SK-N-SH (cell line): ENCODE measurements at regions not wholly inside any gene's neighbourhood (a gene's known extent, or its start where the extent isn't known, plus 50 kb on each side); places are given as distances from the start of the nearest gene placed in this dataset.

Experiments used
- CTCF ChIA-PET: fragments of 300-600, 350-600 bp; formaldehyde crosslinking; extraction: SDS; loops from one replicate; lab custom pipeline; 2021; lab: Yijun Ruan, JAX
- POLR2A ChIA-PET: fragments of 350-600 bp; sonication (Branson Sonifier 250); formaldehyde crosslinking; extraction: SDS; loops from one replicate; lab custom pipeline; 2020; ENCODE audit warnings: antibody characterized with exemption, inconsistent platforms; lab: Yijun Ruan, JAX
- DNase-seq: peaks from one replicate; pipeline ENCODE4 v3.0.0; 2012
- H2AFZ ChIP-seq: fragments of 200-600 bp; sonication (generic); 2 replicates; pipeline ENCODE4 v1.8.1; 2016; ENCODE audit warnings: antibody characterized with exemption, mild to moderate bottlenecking, low read depth
- H3F3A ChIP-seq: fragments of 200-600 bp; sonication (generic); replicated peaks from 2 replicates; pipeline ENCODE3; 2016; ENCODE audit warnings: antibody characterized with exemption, mild to moderate bottlenecking; ENCODE audit not compliant: insufficient read depth
- H3K27ac ChIP-seq, 2 experiments: fragments of 200-500 bp in 1 of 2; fragments of 200-600 bp in 1 of 2; sonication (Bioruptor generic) in 1 of 2; sonication (generic), shearing (Covaris generic) in 1 of 2; 2 replicates each; pipeline versions ENCODE4 v1.5.1 to v1.6.1; 2014 to 2016; ENCODE audit warnings: low read depth in 2 of 2, inconsistent platforms in 1 of 2, low read length in 1 of 2, mild to moderate bottlenecking in 1 of 2, mixed read lengths in 1 of 2
- H3K27me3 ChIP-seq: fragments of 200-600 bp; sonication (generic), shearing (Covaris generic); 2 replicates; pipeline ENCODE4 v1.6.1; 2016; ENCODE audit warnings: mixed run types; ENCODE audit not compliant: insufficient read depth
- H3K36me3 ChIP-seq, 2 experiments: fragments of 200-500 bp in 1 of 2; fragments of 200-600 bp in 1 of 2; sonication (Bioruptor generic) in 1 of 2; sonication (generic) in 1 of 2; replicated peaks in 1 of 2; 2 replicates each; pipeline versions ENCODE3 to v1.5.1; 2014 to 2016; ENCODE audit warnings: low read length in 1 of 2, mild to moderate bottlenecking in 1 of 2; ENCODE audit not compliant: insufficient read depth in 2 of 2, control insufficient read depth in 1 of 2
- H3K4me1 ChIP-seq, 2 experiments: fragments of 200-500 bp in 1 of 2; fragments of 200-600 bp in 1 of 2; sonication (Bioruptor generic) in 1 of 2; sonication (generic), shearing (Covaris generic) in 1 of 2; 2 replicates each; pipeline versions ENCODE4 v1.5.1 to v1.6.1; 2014 to 2016; ENCODE audit warnings: low read depth in 1 of 2, low read length in 1 of 2, mixed run types in 1 of 2; ENCODE audit not compliant: insufficient read depth in 2 of 2, control insufficient read depth in 1 of 2
- H3K4me2 ChIP-seq: fragments of 200-600 bp; sonication (generic), shearing (Covaris generic); 2 replicates; pipeline ENCODE4 v1.6.1; 2017; ENCODE audit warnings: mixed run types
- H3K4me3 ChIP-seq, 2 experiments: fragments of 200-500 bp in 1 of 2; fragments of 200-600 bp in 1 of 2; sonication (Bioruptor generic) in 1 of 2; sonication (generic), shearing (Covaris generic) in 1 of 2; 2 replicates each; pipeline versions ENCODE4 v1.5.1 to v1.8.1; 2014 to 2016; ENCODE audit warnings: low read depth in 2 of 2, inconsistent platforms in 1 of 2, low read length in 1 of 2, mild to moderate bottlenecking in 1 of 2, mixed read lengths in 1 of 2, moderate library complexity in 1 of 2
- H3K79me2 ChIP-seq: fragments of 200-600 bp; sonication (generic); 2 replicates; pipeline ENCODE4 v1.8.1; 2017; ENCODE audit warnings: mild to moderate bottlenecking; ENCODE audit not compliant: insufficient read depth
- H3K9ac ChIP-seq: fragments of 200-600 bp; sonication (generic); 2 replicates; pipeline ENCODE4 v1.6.1; 2017; ENCODE audit warnings: mixed run types
- H3K9me2 ChIP-seq: fragments of 200-600 bp; sonication (generic); 2 replicates; pipeline ENCODE4 v1.6.1; 2017; ENCODE audit warnings: mixed run types
- H3K9me3 ChIP-seq: fragments of 200-600 bp; sonication (generic); 2 replicates; pipeline ENCODE4 v1.6.1; 2017; ENCODE audit warnings: mixed run types, mild to moderate bottlenecking, moderate library complexity
- H4K20me1 ChIP-seq: fragments of 200-600 bp; sonication (generic); 2 replicates; pipeline ENCODE4 v1.6.1; 2017; ENCODE audit warnings: mild to moderate bottlenecking, mixed run types; ENCODE audit not compliant: insufficient read depth
- CHD2 ChIP-seq: fragments of 150-350 bp; IDR thresholded peaks from 2 replicates; pipeline ENCODE4 v1.6.1; 2018; ENCODE audit warnings: low read length; ENCODE audit not compliant: partially characterized antibody
- CTCF ChIP-seq: fragments of 200-600 bp; sonication (generic); IDR thresholded peaks from 2 replicates; pipeline ENCODE4 v1.6.1; 2017; ENCODE audit warnings: antibody characterized with exemption, mild to moderate bottlenecking, moderate library complexity
- EP300 ChIP-seq, 2 experiments: IDR thresholded peaks; 2 replicates each; pipeline versions ENCODE4 v1.4.0 to v1.6.1; 2012; ENCODE audit warnings: borderline replicate concordance in 1 of 2, low read depth in 1 of 2, low read length in 1 of 2
- EZH2phosphoT487 ChIP-seq: fragments of 200-600 bp; sonication (generic); IDR thresholded peaks from 2 replicates; pipeline ENCODE4 v1.6.1; 2017; ENCODE audit warnings: low read depth, mixed run types, mild to moderate bottlenecking, antibody characterized with exemption, moderate library complexity, borderline replicate concordance
- FOXJ3 ChIP-seq: sonication (generic); formaldehyde crosslinking; IDR thresholded peaks from 2 replicates; pipeline ENCODE4 v1.5.1; 2020; ENCODE audit warnings: mild to moderate bottlenecking, missing genetic modification reagents
- NFIC ChIP-seq: IDR thresholded peaks from 2 replicates; pipeline ENCODE4 v1.4.0; 2012; ENCODE audit warnings: borderline replicate concordance
- RXRA ChIP-seq: IDR thresholded peaks from 2 replicates; pipeline ENCODE4 v1.4.0; 2012; ENCODE audit warnings: low read depth, mild to moderate bottlenecking, borderline replicate concordance
- WGBS: methylation state at CpG from one replicate; pipeline ENCODE4 v1.1.6; 2017; ENCODE audit warnings: low lambda C conversion rate; 5-methylcytosine and 5-hydroxymethylcytosine counted together
- TF ChIP-seq, protein P1 (sequence below): fragments of 150-350 bp; IDR thresholded peaks from 2 replicates; pipeline ENCODE4 v1.6.1; 2016; ENCODE audit warnings: mild to moderate bottlenecking, low read depth, low read length

DNA sequence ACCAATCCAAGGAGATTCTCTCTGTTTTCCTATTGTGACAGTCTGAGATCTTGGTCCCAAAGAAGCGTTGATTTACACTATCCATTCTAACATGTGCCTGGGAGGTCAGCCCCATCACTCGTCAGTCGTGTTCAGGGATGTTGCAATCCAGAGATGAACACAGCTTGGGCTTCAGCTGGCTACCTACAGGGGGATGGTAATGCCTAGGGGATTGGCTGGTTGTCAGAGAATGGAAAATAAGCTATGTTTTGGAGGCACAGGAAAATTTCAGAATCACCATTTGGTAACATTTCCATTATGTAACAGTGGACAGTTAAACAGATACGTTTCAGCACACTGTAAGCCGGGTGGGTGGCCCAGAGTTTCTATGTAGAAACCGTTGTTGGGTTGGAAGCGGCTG, 147.1 kb upstream of the RALGAPA2 start:
- POLR2A ChIA-PET = no interaction called here
- H3K4me2 ChIP-seq = no peak overlapping the region
- no peak for DNase-seq
- TF ChIP-seq EP300 (IDR thresholded peaks at IDR 0.05; ENCODE audit: borderline replicate concordance in 1 of 2, low read depth in 1 of 2, low read length in 1 of 2) (no peak), RXRA (no peak), CHD2 (no peak), FOXJ3 (CRISPR knock-in tag) (no peak), CTCF (no peak), NFIC (no peak), EZH2phosphoT487 (no peak)
- TF ChIP-seq, protein P1, sequence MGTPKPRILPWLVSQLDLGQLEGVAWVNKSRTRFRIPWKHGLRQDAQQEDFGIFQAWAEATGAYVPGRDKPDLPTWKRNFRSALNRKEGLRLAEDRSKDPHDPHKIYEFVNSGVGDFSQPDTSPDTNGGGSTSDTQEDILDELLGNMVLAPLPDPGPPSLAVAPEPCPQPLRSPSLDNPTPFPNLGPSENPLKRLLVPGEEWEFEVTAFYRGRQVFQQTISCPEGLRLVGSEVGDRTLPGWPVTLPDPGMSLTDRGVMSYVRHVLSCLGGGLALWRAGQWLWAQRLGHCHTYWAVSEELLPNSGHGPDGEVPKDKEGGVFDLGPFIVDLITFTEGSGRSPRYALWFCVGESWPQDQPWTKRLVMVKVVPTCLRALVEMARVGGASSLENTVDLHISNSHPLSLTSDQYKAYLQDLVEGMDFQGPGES = no peak
- H2AFZ ChIP-seq = no peak overlapping the region
- WGBS = 6% methylated on average over 7 of the region's 7 CpGs
- CTCF ChIA-PET = interaction anchor here (0.6 to 9.7 kb wide), 50 partner anchors 9 to 756 kb away, joined by 3 to 145 read pairs (median 5); partner anchors contain the start of gene KIZ
- no peaks in the 10 kb centered on the region for H4K20me1 ChIP-seq
- no peaks in the 10 kb centered on the region for H3K9me2 ChIP-seq
- H3K79me2 ChIP-seq = no peaks in the 10 kb centered on the region
- no peaks in the 10 kb centered on the region for H3K9me3 ChIP-seq
- no peaks in the 10 kb centered on the region for H3F3A ChIP-seq
- no peak overlapping the region for H3K4me3 ChIP-seq
- no peaks in the 10 kb centered on the region for H3K4me1 ChIP-seq
- H3K27me3 ChIP-seq = peaks cover 10% of the 10 kb centered on the region; the same call in 1 of the 2 replicates
- no peaks in the 10 kb centered on the region for H3K36me3 ChIP-seq
- H3K27ac ChIP-seq = no peak overlapping the region
- H3K9ac ChIP-seq = no peak overlapping the region

GRCh38 chr20:20856956-20857355, 144.5 kb upstream of the RALGAPA2 start:
- 0% methylated on average over 2 of the region's 2 CpGs for WGBS
- no peaks in the 10 kb centered on the region for H4K20me1 ChIP-seq
- no peaks in the 10 kb centered on the region for H3F3A ChIP-seq
- no peaks in the 10 kb centered on the region for H3K9me3 ChIP-seq
- DNase-seq = no peak
- H3K9ac ChIP-seq = no peak overlapping the region
- H3K36me3 ChIP-seq = no peaks in the 10 kb centered on the region
- no peaks in the 10 kb centered on the region for H3K79me2 ChIP-seq
- ChIA-PET POLR2A (no interaction called here), CTCF (interaction anchor here (0.7 to 1.8 kb wide), 2 partner anchors 379 to 649 kb away, joined by 4 to 9 read pairs; no protein-coding TSS in a partner anchor)
- peaks cover 10% of the 10 kb centered on the region; the same call in 1 of the 2 replicates for H3K27me3 ChIP-seq
- H3K27ac ChIP-seq = no peak overlapping the region
- no peak overlapping the region for H3K4me3 ChIP-seq
- no peak overlapping the region for H2AFZ ChIP-seq
- no peaks in the 10 kb centered on the region for H3K9me2 ChIP-seq
- no peak overlapping the region for H3K4me2 ChIP-seq
- H3K4me1 ChIP-seq = no peaks in the 10 kb centered on the region
- TF ChIP-seq RXRA (no peak), CTCF (no peak)
